ENCODE measurements at regions not wholly inside any gene's neighbourhood (a gene's known extent, or its start where the extent isn't known, plus 50 kb on each side); places are given as distances from the start of the nearest gene placed in this dataset.

- no TSS peak for BruUV-seq (replicated peaks)
- intact Hi-C loops (cut with micrococcal nuclease; ENCODE audit: unreplicated experiment), result no loop called here
- Histone ChIP-seq H2AFZ (no peak overlapping the region), H3K27ac (no peak overlapping the region), H3K4me1 (replicated peaks; ENCODE audit: insufficient read depth) (peaks cover 6% of the 10 kb centered on the region; the same call in 1 of the 2 replicates), H3K9me2 (ENCODE audit: insufficient read depth) (no peaks in the 10 kb centered on the region), H3K79me2 (ENCODE audit: low read depth) (no peaks in the 10 kb centered on the region), H3K9me3 (ENCODE audit: insufficient read depth, low read depth) (no peaks in the 10 kb centered on the region), H3K36me3 (ENCODE audit: low read depth) (no peaks in the 10 kb centered on the region), H3K27me3 (ENCODE audit: insufficient read depth, low read depth) (no peaks in the 10 kb centered on the region), H3K4me2 (no peak overlapping the region), H4K20me1 (ENCODE audit: insufficient read depth) (0 out of 2 replicates have a peak, but pooled peaks cover 3% of the 10 kb centered on the region), H3F3A (ENCODE audit: insufficient read depth, low read depth) (no peaks in the 10 kb centered on the region), H3K4me3 (no peak overlapping the region)
- POLR2A ChIA-PET (ENCODE audit: unreplicated experiment), result no interaction called here
- no peak for DNase-seq
- CTCF ChIA-PET, result no interaction called here
- TF ChIP-seq EZH2 (IDR thresholded peaks at IDR 0.05; ENCODE audit: low read depth), result no peak
- TF ChIP-seq, protein P1, sequence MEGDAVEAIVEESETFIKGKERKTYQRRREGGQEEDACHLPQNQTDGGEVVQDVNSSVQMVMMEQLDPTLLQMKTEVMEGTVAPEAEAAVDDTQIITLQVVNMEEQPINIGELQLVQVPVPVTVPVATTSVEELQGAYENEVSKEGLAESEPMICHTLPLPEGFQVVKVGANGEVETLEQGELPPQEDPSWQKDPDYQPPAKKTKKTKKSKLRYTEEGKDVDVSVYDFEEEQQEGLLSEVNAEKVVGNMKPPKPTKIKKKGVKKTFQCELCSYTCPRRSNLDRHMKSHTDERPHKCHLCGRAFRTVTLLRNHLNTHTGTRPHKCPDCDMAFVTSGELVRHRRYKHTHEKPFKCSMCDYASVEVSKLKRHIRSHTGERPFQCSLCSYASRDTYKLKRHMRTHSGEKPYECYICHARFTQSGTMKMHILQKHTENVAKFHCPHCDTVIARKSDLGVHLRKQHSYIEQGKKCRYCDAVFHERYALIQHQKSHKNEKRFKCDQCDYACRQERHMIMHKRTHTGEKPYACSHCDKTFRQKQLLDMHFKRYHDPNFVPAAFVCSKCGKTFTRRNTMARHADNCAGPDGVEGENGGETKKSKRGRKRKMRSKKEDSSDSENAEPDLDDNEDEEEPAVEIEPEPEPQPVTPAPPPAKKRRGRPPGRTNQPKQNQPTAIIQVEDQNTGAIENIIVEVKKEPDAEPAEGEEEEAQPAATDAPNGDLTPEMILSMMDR (conservative IDR thresholded peaks at IDR 0.05), result no peak
Measured at GRCh38 chr6:126147291-126147815, 161.0 kb downstream of the TRMT11 start.

- intact Hi-C loops (cut with micrococcal nuclease; ENCODE audit: unreplicated experiment), result no loop called here
- H3K79me2 ChIP-seq (ENCODE audit: low read depth), result no peaks in the 10 kb centered on the region
- CTCF ChIA-PET, result no interaction called here
Measured at GRCh38 chr6:126148853-126149252, 162.5 kb downstream of the TRMT11 start.

DNA sequence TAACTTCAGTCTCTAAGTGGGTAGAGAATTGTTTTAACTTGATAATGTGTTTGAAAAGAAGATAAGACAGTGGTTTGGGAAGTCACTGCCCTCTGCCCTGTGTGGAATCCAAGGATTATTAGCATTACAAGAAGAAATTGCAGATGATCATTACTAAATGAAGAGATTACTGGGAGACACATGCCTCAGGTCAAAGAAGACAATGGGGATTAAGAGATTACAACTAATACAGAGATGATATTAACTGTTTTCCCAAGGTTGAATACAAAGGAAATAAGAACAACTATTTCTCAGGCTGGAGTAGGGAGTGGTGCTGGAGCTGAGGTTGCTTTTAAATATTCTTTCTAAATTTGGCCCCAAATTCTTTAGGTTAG lies 166.0 kb downstream of the TRMT11 start:
- Histone ChIP-seq H2AFZ (no peak overlapping the region), H3K4me1 (replicated peaks; ENCODE audit: insufficient read depth) (peaks cover 6% of the 10 kb centered on the region; the same call in 1 of the 2 replicates), H4K20me1 (ENCODE audit: insufficient read depth) (no peaks in the 10 kb centered on the region), H3K4me3 (no peak overlapping the region), H3K36me3 (ENCODE audit: low read depth) (no peaks in the 10 kb centered on the region), H3K79me2 (ENCODE audit: low read depth) (no peaks in the 10 kb centered on the region), H3K27me3 (ENCODE audit: insufficient read depth, low read depth) (no peaks in the 10 kb centered on the region), H3F3A (ENCODE audit: insufficient read depth, low read depth) (no peaks in the 10 kb centered on the region), H3K4me2 (no peak overlapping the region), H3K9me2 (ENCODE audit: insufficient read depth) (no peaks in the 10 kb centered on the region), H3K9me3 (ENCODE audit: insufficient read depth, low read depth) (no peaks in the 10 kb centered on the region), H3K27ac (no peak overlapping the region)
- intact Hi-C loops (cut with micrococcal nuclease; ENCODE audit: unreplicated experiment), result no loop called here
- ChIA-PET POLR2A (ENCODE audit: unreplicated experiment) (no interaction called here), CTCF (no interaction called here)
- no peak for DNase-seq
- BruUV-seq (replicated peaks), result no TSS peak
- no peak for TF ChIP-seq EZH2 (IDR thresholded peaks at IDR 0.05; ENCODE audit: low read depth)
- TF ChIP-seq, protein P1 (conservative IDR thresholded peaks at IDR 0.05), result no peak

More at GRCh38 chr6:126148853-126149252, 162.5 kb downstream of the TRMT11 start:
- Histone ChIP-seq H3K36me3 (ENCODE audit: low read depth) (no peaks in the 10 kb centered on the region), H3K4me3 (no peak overlapping the region), H2AFZ (no peak overlapping the region), H3K9me2 (ENCODE audit: insufficient read depth) (no peaks in the 10 kb centered on the region), H3K9me3 (ENCODE audit: insufficient read depth, low read depth) (no peaks in the 10 kb centered on the region), H4K20me1 (ENCODE audit: insufficient read depth) (0 out of 2 replicates have a peak, but pooled peaks cover 3% of the 10 kb centered on the region), H3F3A (ENCODE audit: insufficient read depth, low read depth) (no peaks in the 10 kb centered on the region), H3K4me1 (replicated peaks; ENCODE audit: insufficient read depth) (peaks cover 6% of the 10 kb centered on the region; the same call in 1 of the 2 replicates), H3K4me2 (no peak overlapping the region), H3K27me3 (ENCODE audit: insufficient read depth, low read depth) (no peaks in the 10 kb centered on the region), H3K27ac (no peak overlapping the region)
- POLR2A ChIA-PET (ENCODE audit: unreplicated experiment), result no interaction called here
- TF ChIP-seq, protein P1 (conservative IDR thresholded peaks at IDR 0.05), result no peak
- no peak for TF ChIP-seq EZH2 (IDR thresholded peaks at IDR 0.05; ENCODE audit: low read depth)
- BruUV-seq (replicated peaks), result no TSS peak
- DNase-seq, result no peak

All from PC-9 (cell line).